Right forelimb (tissue), 1 donor: ENCODE measurements at regions not wholly inside any gene's neighbourhood (a gene's known extent, or its start where the extent isn't known, plus 50 kb on each side); places are given as distances from the start of the nearest gene placed in this dataset.

Source experiments
- DNase-seq: peaks from one replicate; pipeline ENCODE4 v3.0.0-alpha.2; 2018

GRCh38 chr1:5564578-5565257, 427.5 kb downstream of the NPHP4 start:
- no peak for DNase-seq

GRCh38 chr1:5563861-5564577, 428.2 kb downstream of the NPHP4 start:
- no peak for DNase-seq

- DNase-seq, result no peak
These were observed 429.5 kb downstream of the NPHP4 start for GRCh38 chr1:5562769-5563168.

GRCh38 chr1:5562331-5562730, 429.9 kb downstream of the NPHP4 start:
- DNase-seq, result no peak

GRCh38 chr1:5559078-5559477, 433.1 kb downstream of the NPHP4 start:
- DNase-seq, result no peak

GRCh38 chr1:5555853-5556252, 436.4 kb downstream of the NPHP4 start:
- DNase-seq, result no peak

GRCh38 chr1:5554784-5555183, 437.4 kb downstream of the NPHP4 start:
- DNase-seq, result no peak

GRCh38 chr1:5554111-5554510, 438.1 kb downstream of the NPHP4 start:
- no peak for DNase-seq

- DNase-seq, result no peak
These were observed 439.3 kb downstream of the NPHP4 start for GRCh38 chr1:5552787-5553484.

GRCh38 chr1:5551274-5551975, 440.8 kb downstream of the NPHP4 start:
- no peak for DNase-seq

GRCh38 chr1:5548266-5548665, 444.0 kb downstream of the NPHP4 start:
- DNase-seq, result no peak

GRCh38 chr1:5543235-5543634, 449.0 kb downstream of the NPHP4 start:
- no peak for DNase-seq

GRCh38 chr1:5532811-5533210, 459.4 kb downstream of the NPHP4 start:
- no peak for DNase-seq

- DNase-seq, result no peak
These were observed 465.2 kb downstream of the NPHP4 start for GRCh38 chr1:5526822-5527551.

- DNase-seq, result no peak
These were observed 465.9 kb downstream of the NPHP4 start for GRCh38 chr1:5526385-5526750.

- no peak for DNase-seq
These were observed 466.4 kb downstream of the NPHP4 start for GRCh38 chr1:5525597-5526384.

- no peak for DNase-seq
These were observed 469.6 kb downstream of the NPHP4 start for GRCh38 chr1:5522531-5523145.

GRCh38 chr1:5519366-5520135, 472.7 kb downstream of the NPHP4 start:
- no peak for DNase-seq

GRCh38 chr1:5516756-5517155, 475.5 kb downstream of the NPHP4 start:
- no peak for DNase-seq

- DNase-seq, result no peak
These were observed 476.7 kb downstream of the NPHP4 start for GRCh38 chr1:5515501-5515900.
